ENCODE measurements at regions not wholly inside any gene's neighbourhood (a gene's known extent, or its start where the extent isn't known, plus 50 kb on each side); places are given as distances from the start of the nearest gene placed in this dataset.

DNA sequence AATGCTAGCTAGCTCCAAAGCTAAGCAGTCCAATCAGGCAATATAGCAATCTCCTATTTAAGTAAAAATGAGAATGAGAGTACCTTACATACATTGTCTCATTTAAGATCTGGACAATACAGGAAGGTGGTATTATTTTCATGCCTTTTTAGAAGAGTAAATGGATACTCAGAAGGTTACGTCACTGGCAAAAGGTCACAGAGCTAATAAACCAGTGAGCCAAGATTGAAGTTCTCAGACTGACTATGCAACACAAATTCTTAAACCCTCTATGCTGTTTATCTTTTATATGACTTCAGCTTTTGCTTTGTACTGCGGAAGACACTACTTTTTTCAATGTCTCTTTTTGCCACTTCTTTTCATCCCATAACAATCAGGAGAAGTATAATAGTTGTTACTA is 135.2 kb upstream of the PRL start:
- WGBS = 88% methylated on average over 2 of the region's 2 CpGs
- no peaks in the 10 kb centered on the region for H3K36me3 ChIP-seq (ENCODE audit: control insufficient read depth in 4 of 4, insufficient read depth in 3 of 4, low read depth in 1 of 4, low read length in 3 of 4)
- DNase-seq (ENCODE audit: low spot score) = no peak

DNA sequence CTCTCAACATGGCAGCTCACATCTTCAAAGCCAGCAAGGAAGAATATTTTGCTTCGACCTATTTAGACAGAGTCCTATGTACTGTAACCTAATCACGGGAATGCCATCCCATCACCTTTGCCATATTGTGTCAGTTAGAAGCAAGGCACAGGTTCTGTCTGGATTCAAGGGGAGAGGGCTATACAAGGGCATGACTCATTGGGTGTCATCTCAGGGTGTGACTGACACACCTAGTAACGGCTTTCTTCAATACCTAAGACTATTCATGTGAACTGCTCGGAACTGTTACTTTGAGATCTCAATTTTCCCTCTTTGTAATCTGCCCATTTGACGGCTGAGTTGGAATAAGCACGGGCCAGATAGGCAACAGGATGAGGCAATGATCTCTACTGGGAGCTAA is 135.6 kb upstream of the HDGFL1 start:
- no peaks in the 10 kb centered on the region for H3K4me1 ChIP-seq (ENCODE audit: control insufficient read depth in 4 of 4, insufficient read depth in 4 of 4, low read length in 3 of 4)
- no peak overlapping the region for H3K4me3 ChIP-seq (ENCODE audit: low read depth in 1 of 3, low read length in 3 of 3)
- no peak for DNase-seq (ENCODE audit: low spot score)
- 92% methylated on average over 6 of the region's 6 CpGs for WGBS
- H3K27me3 ChIP-seq (ENCODE audit: control insufficient read depth in 4 of 4, insufficient read depth in 4 of 4, low read length in 3 of 4) = no peaks in the 10 kb centered on the region
- no peak overlapping the region for H3K9ac ChIP-seq (ENCODE audit: low read depth in 1 of 2, low read length in 2 of 2)
- no peaks in the 10 kb centered on the region for H3K36me3 ChIP-seq (ENCODE audit: control insufficient read depth in 4 of 4, insufficient read depth in 3 of 4, low read depth in 1 of 4, low read length in 3 of 4)
- TF ChIP-seq FOXA2 (IDR thresholded peaks at IDR 0.05) (no peak), HNF4G (IDR thresholded peaks at IDR 0.05) (no peak), FOXA1 (IDR thresholded peaks at IDR 0.05) (no peak), SP1 (IDR thresholded peaks at IDR 0.05) (no peak), RAD21 (IDR thresholded peaks at IDR 0.05) (no peak), GABPA (IDR thresholded peaks at IDR 0.05 in 1 of 2, conservative IDR thresholded peaks at IDR 0.05 in 1 of 2) (no peak), YY1 (IDR thresholded peaks at IDR 0.05) (no peak), NR2F2 (IDR thresholded peaks at IDR 0.05) (no peak), HNF4A (conservative IDR thresholded peaks at IDR 0.05) (no peak), EGR1 (IDR thresholded peaks at IDR 0.05; ENCODE audit: low read depth in 2 of 2) (no peak)
- TF ChIP-seq, protein P1, sequence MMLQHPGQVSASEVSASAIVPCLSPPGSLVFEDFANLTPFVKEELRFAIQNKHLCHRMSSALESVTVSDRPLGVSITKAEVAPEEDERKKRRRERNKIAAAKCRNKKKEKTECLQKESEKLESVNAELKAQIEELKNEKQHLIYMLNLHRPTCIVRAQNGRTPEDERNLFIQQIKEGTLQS (IDR thresholded peaks at IDR 0.05) = no peak
- TF ChIP-seq, protein P2, sequence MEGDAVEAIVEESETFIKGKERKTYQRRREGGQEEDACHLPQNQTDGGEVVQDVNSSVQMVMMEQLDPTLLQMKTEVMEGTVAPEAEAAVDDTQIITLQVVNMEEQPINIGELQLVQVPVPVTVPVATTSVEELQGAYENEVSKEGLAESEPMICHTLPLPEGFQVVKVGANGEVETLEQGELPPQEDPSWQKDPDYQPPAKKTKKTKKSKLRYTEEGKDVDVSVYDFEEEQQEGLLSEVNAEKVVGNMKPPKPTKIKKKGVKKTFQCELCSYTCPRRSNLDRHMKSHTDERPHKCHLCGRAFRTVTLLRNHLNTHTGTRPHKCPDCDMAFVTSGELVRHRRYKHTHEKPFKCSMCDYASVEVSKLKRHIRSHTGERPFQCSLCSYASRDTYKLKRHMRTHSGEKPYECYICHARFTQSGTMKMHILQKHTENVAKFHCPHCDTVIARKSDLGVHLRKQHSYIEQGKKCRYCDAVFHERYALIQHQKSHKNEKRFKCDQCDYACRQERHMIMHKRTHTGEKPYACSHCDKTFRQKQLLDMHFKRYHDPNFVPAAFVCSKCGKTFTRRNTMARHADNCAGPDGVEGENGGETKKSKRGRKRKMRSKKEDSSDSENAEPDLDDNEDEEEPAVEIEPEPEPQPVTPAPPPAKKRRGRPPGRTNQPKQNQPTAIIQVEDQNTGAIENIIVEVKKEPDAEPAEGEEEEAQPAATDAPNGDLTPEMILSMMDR (IDR thresholded peaks at IDR 0.05; ENCODE audit: low read depth, low read length, missing input control) = no peak
- H3K27ac ChIP-seq (ENCODE audit: low read depth in 1 of 2, low read length in 2 of 2) = no peak overlapping the region
- peaks cover 0 to 2% (median 0%) of the 10 kb centered on the region in 4 donors for H3K9me3 ChIP-seq (ENCODE audit: control insufficient read depth in 4 of 4, low read length in 3 of 4)

More for the DNA sequence above, 135.2 kb upstream of the PRL start:
- Histone ChIP-seq H3K27me3 (ENCODE audit: control insufficient read depth in 4 of 4, insufficient read depth in 4 of 4, low read length in 3 of 4) (no peaks in the 10 kb centered on the region), H3K9me3 (ENCODE audit: control insufficient read depth in 4 of 4, low read length in 3 of 4) (peaks cover 0 to 2% (median 0%) of the 10 kb centered on the region in 4 donors), H3K4me3 (ENCODE audit: low read depth in 1 of 3, low read length in 3 of 3) (no peak overlapping the region), H3K4me1 (ENCODE audit: control insufficient read depth in 4 of 4, insufficient read depth in 4 of 4, low read length in 3 of 4) (no peaks in the 10 kb centered on the region), H3K27ac (ENCODE audit: low read depth in 1 of 2, low read length in 2 of 2) (no peak overlapping the region), H3K9ac (ENCODE audit: low read depth in 1 of 2, low read length in 2 of 2) (no peak overlapping the region)
- TF ChIP-seq, protein P3, sequence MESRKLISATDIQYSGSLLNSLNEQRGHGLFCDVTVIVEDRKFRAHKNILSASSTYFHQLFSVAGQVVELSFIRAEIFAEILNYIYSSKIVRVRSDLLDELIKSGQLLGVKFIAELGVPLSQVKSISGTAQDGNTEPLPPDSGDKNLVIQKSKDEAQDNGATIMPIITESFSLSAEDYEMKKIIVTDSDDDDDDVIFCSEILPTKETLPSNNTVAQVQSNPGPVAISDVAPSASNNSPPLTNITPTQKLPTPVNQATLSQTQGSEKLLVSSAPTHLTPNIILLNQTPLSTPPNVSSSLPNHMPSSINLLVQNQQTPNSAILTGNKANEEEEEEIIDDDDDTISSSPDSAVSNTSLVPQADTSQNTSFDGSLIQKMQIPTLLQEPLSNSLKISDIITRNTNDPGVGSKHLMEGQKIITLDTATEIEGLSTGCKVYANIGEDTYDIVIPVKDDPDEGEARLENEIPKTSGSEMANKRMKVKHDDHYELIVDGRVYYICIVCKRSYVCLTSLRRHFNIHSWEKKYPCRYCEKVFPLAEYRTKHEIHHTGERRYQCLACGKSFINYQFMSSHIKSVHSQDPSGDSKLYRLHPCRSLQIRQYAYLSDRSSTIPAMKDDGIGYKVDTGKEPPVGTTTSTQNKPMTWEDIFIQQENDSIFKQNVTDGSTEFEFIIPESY (IDR thresholded peaks at IDR 0.05) = no peak
- TF ChIP-seq, protein P1 (IDR thresholded peaks at IDR 0.05) = no peak
- TF ChIP-seq EGR1 (IDR thresholded peaks at IDR 0.05; ENCODE audit: low read depth in 2 of 2) = no peak
- TF ChIP-seq SP1 (IDR thresholded peaks at IDR 0.05) = no peak
- no peak for TF ChIP-seq RAD21 (IDR thresholded peaks at IDR 0.05)
- no peak for TF ChIP-seq RXRA (IDR thresholded peaks at IDR 0.05)
- TF ChIP-seq, protein P2 (IDR thresholded peaks at IDR 0.05; ENCODE audit: low read depth, low read length, missing input control) = no peak
- TF ChIP-seq TAF1 (conservative IDR thresholded peaks at IDR 0.05) = no peak
- TF ChIP-seq HNF4G (IDR thresholded peaks at IDR 0.05) = no peak
- no peak for TF ChIP-seq FOXA1 (IDR thresholded peaks at IDR 0.05)
- TF ChIP-seq GABPA (IDR thresholded peaks at IDR 0.05 in 1 of 2, conservative IDR thresholded peaks at IDR 0.05 in 1 of 2) = no peak
- TF ChIP-seq JUND (IDR thresholded peaks at IDR 0.05) = no peak
- no peak for TF ChIP-seq NR2F2 (IDR thresholded peaks at IDR 0.05)
